ENCODE measurements at regions not wholly inside any gene's neighbourhood (a gene's known extent, or its start where the extent isn't known, plus 50 kb on each side); places are given as distances from the start of the nearest gene placed in this dataset.

GRCh38 chr1:216793303-216793702, 70.1 kb upstream of the ESRRG start:
- TF ChIP-seq, protein P1, sequence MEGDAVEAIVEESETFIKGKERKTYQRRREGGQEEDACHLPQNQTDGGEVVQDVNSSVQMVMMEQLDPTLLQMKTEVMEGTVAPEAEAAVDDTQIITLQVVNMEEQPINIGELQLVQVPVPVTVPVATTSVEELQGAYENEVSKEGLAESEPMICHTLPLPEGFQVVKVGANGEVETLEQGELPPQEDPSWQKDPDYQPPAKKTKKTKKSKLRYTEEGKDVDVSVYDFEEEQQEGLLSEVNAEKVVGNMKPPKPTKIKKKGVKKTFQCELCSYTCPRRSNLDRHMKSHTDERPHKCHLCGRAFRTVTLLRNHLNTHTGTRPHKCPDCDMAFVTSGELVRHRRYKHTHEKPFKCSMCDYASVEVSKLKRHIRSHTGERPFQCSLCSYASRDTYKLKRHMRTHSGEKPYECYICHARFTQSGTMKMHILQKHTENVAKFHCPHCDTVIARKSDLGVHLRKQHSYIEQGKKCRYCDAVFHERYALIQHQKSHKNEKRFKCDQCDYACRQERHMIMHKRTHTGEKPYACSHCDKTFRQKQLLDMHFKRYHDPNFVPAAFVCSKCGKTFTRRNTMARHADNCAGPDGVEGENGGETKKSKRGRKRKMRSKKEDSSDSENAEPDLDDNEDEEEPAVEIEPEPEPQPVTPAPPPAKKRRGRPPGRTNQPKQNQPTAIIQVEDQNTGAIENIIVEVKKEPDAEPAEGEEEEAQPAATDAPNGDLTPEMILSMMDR (IDR thresholded peaks at IDR 0.05): no peak
- no peak for TF ChIP-seq POLR2A (IDR thresholded peaks at IDR 0.05)
